ENCODE measurements at regions not wholly inside any gene's neighbourhood (a gene's known extent, or its start where the extent isn't known, plus 50 kb on each side); places are given as distances from the start of the nearest gene placed in this dataset.

GRCh38 chr4:66000510-66001117 is 330.3 kb upstream of the EPHA5 start:
- Histone ChIP-seq H3K9me3 (replicated peaks; ENCODE audit: control insufficient read depth, insufficient read depth, low read length) (no peaks in the 10 kb centered on the region), H3K9me1 (replicated peaks; ENCODE audit: control insufficient read depth, extremely low read depth, insufficient read depth, low read length) (no peaks in the 10 kb centered on the region), H3K4me1 (ENCODE audit: control insufficient read depth, extremely low read depth, insufficient read depth, low read length) (no peaks in the 10 kb centered on the region), H3K27ac (ENCODE audit: insufficient read depth, low read depth, low read length) (no peak overlapping the region), H3K4me3 (replicated peaks in 1 of 3; ENCODE audit: insufficient read depth in 1 of 3, low read depth in 1 of 3, low read length in 3 of 3) (no peak overlapping the region), H3K79me2 (ENCODE audit: control insufficient read depth, insufficient read depth, low read length) (no peaks in the 10 kb centered on the region), H4K20me1 (replicated peaks; ENCODE audit: control insufficient read depth, extremely low read depth, insufficient read depth, low read length) (no peaks in the 10 kb centered on the region), H3K4me2 (ENCODE audit: insufficient read depth, low read length) (no peak overlapping the region), H3K9ac (replicated peaks; ENCODE audit: extremely low read depth, insufficient read depth, low read length) (no peak overlapping the region), H2AFZ (ENCODE audit: low read depth, low read length) (no peak overlapping the region), H3K36me3 (ENCODE audit: control insufficient read depth in 2 of 2, extremely low read depth in 1 of 2, insufficient read depth in 2 of 2, low read length in 2 of 2) (no peaks in the 10 kb centered on the region), H3K27me3 (ENCODE audit: control insufficient read depth in 2 of 2, insufficient read depth in 2 of 2, low read length in 2 of 2) (no peaks in the 10 kb centered on the region)
- intact Hi-C loops (cut with micrococcal nuclease) = no loop called here
- dilution Hi-C loops (cut with MboI; ENCODE audit: extremely low pct_ligation_motif_present, low sequenced_read_pairs) = no loop called here
- FAIRE-seq = no peak
- ChIA-PET CTCF (no interaction called here), POLR2A (no interaction called here)
- TF ChIP-seq GATA2 (IDR thresholded peaks at IDR 0.05; ENCODE audit: insufficient read depth, insufficient read length, low read depth, low read length) (no peak), EZH2 (IDR thresholded peaks at IDR 0.05; ENCODE audit: borderline replicate concordance, low read depth, low read length, severe bottlenecking) (no peak), POLR2A (IDR thresholded peaks at IDR 0.05; ENCODE audit: low read depth, low read length) (no peak), MAX (IDR thresholded peaks at IDR 0.05; ENCODE audit: insufficient read depth, insufficient read length) (no peak)
- no TSS peak for BruUV-seq (replicated peaks)
- no peak for DNase-seq (ENCODE audit: low read depth, low spot score)

DNA sequence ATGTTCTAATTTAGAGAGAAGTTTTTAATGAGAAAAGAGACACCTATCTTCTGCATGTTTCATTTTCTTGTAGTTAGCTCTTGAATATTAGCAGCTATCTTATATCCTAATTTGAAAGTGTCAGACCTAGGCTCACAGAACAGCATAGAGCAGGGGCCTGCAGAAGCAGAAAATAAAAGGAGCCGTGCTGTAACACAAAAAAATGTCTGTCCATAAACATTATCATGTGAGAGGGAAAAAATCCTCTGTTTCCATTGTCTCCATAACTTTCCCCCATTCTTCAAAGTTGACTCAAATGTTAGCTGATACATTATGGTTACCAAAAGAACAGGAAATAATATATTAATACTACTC is 329.2 kb upstream of the EPHA5 start:
- Histone ChIP-seq H3K4me3 (replicated peaks in 1 of 3; ENCODE audit: insufficient read depth in 1 of 3, low read depth in 1 of 3, low read length in 3 of 3) (no peak overlapping the region), H3K9me3 (replicated peaks; ENCODE audit: control insufficient read depth, insufficient read depth, low read length) (no peaks in the 10 kb centered on the region), H3K4me2 (ENCODE audit: insufficient read depth, low read length) (no peak overlapping the region), H3K9me1 (replicated peaks; ENCODE audit: control insufficient read depth, extremely low read depth, insufficient read depth, low read length) (no peaks in the 10 kb centered on the region), H3K27me3 (ENCODE audit: control insufficient read depth in 2 of 2, insufficient read depth in 2 of 2, low read length in 2 of 2) (no peaks in the 10 kb centered on the region), H3K4me1 (ENCODE audit: control insufficient read depth, extremely low read depth, insufficient read depth, low read length) (no peaks in the 10 kb centered on the region), H3K9ac (replicated peaks; ENCODE audit: extremely low read depth, insufficient read depth, low read length) (no peak overlapping the region), H4K20me1 (replicated peaks; ENCODE audit: control insufficient read depth, extremely low read depth, insufficient read depth, low read length) (no peaks in the 10 kb centered on the region), H2AFZ (ENCODE audit: low read depth, low read length) (no peak overlapping the region), H3K36me3 (ENCODE audit: control insufficient read depth in 2 of 2, extremely low read depth in 1 of 2, insufficient read depth in 2 of 2, low read length in 2 of 2) (no peaks in the 10 kb centered on the region), H3K27ac (ENCODE audit: insufficient read depth, low read depth, low read length) (no peak overlapping the region), H3K79me2 (ENCODE audit: control insufficient read depth, insufficient read depth, low read length) (no peaks in the 10 kb centered on the region)
- no peak for DNase-seq (ENCODE audit: low read depth, low spot score)
- intact Hi-C loops (cut with micrococcal nuclease) = no loop called here
- BruUV-seq (replicated peaks) = no TSS peak
- dilution Hi-C loops (cut with MboI; ENCODE audit: extremely low pct_ligation_motif_present, low sequenced_read_pairs) = no loop called here
- TF ChIP-seq MAX (IDR thresholded peaks at IDR 0.05; ENCODE audit: insufficient read depth, insufficient read length) (no peak), POLR2AphosphoS5 (IDR thresholded peaks at IDR 0.05; ENCODE audit: insufficient read depth, low read depth, low read length) (no peak), POLR2A (IDR thresholded peaks at IDR 0.05; ENCODE audit: low read depth, low read length) (no peak), GATA2 (IDR thresholded peaks at IDR 0.05; ENCODE audit: insufficient read depth, insufficient read length, low read depth, low read length) (no peak), JUN (IDR thresholded peaks at IDR 0.05; ENCODE audit: borderline replicate concordance, insufficient read depth, insufficient read length, low read depth) (no peak), MYC (IDR thresholded peaks at IDR 0.05; ENCODE audit: low read depth, low read length) (no peak), FOS (IDR thresholded peaks at IDR 0.05; ENCODE audit: borderline replicate concordance, insufficient read depth, low read length) (no peak), EZH2 (IDR thresholded peaks at IDR 0.05; ENCODE audit: borderline replicate concordance, low read depth, low read length, severe bottlenecking) (no peak)
- TF ChIP-seq, protein P1, sequence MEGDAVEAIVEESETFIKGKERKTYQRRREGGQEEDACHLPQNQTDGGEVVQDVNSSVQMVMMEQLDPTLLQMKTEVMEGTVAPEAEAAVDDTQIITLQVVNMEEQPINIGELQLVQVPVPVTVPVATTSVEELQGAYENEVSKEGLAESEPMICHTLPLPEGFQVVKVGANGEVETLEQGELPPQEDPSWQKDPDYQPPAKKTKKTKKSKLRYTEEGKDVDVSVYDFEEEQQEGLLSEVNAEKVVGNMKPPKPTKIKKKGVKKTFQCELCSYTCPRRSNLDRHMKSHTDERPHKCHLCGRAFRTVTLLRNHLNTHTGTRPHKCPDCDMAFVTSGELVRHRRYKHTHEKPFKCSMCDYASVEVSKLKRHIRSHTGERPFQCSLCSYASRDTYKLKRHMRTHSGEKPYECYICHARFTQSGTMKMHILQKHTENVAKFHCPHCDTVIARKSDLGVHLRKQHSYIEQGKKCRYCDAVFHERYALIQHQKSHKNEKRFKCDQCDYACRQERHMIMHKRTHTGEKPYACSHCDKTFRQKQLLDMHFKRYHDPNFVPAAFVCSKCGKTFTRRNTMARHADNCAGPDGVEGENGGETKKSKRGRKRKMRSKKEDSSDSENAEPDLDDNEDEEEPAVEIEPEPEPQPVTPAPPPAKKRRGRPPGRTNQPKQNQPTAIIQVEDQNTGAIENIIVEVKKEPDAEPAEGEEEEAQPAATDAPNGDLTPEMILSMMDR (IDR thresholded peaks at IDR 0.05; ENCODE audit: extremely low read depth in 1 of 2, insufficient read depth in 1 of 2, low read depth in 1 of 2, low read length in 2 of 2) = no peak
- ChIA-PET POLR2A (no interaction called here), CTCF (no interaction called here)
- no peak for FAIRE-seq

Measured in endothelial cell of umbilical vein (primary cell).